SK-N-SH (cell line): ENCODE measurements at regions not wholly inside any gene's neighbourhood (a gene's known extent, or its start where the extent isn't known, plus 50 kb on each side); places are given as distances from the start of the nearest gene placed in this dataset.

Experiments used
- CTCF ChIA-PET: fragments of 300-600, 350-600 bp; formaldehyde crosslinking; extraction: SDS; loops from one replicate; lab custom pipeline; 2021; lab: Yijun Ruan, JAX
- POLR2A ChIA-PET: fragments of 350-600 bp; sonication (Branson Sonifier 250); formaldehyde crosslinking; extraction: SDS; loops from one replicate; lab custom pipeline; 2020; ENCODE audit warnings: antibody characterized with exemption, inconsistent platforms; lab: Yijun Ruan, JAX
- DNase-seq: peaks from one replicate; pipeline ENCODE4 v3.0.0; 2012
- H2AFZ ChIP-seq: fragments of 200-600 bp; sonication (generic); 2 replicates; pipeline ENCODE4 v1.8.1; 2016; ENCODE audit warnings: antibody characterized with exemption, mild to moderate bottlenecking, low read depth
- H3F3A ChIP-seq: fragments of 200-600 bp; sonication (generic); replicated peaks from 2 replicates; pipeline ENCODE3; 2016; ENCODE audit warnings: antibody characterized with exemption, mild to moderate bottlenecking; ENCODE audit not compliant: insufficient read depth
- H3K27ac ChIP-seq, 2 experiments: fragments of 200-500 bp in 1 of 2; fragments of 200-600 bp in 1 of 2; sonication (Bioruptor generic) in 1 of 2; sonication (generic), shearing (Covaris generic) in 1 of 2; 2 replicates each; pipeline versions ENCODE4 v1.5.1 to v1.6.1; 2014 to 2016; ENCODE audit warnings: low read depth in 2 of 2, inconsistent platforms in 1 of 2, low read length in 1 of 2, mild to moderate bottlenecking in 1 of 2, mixed read lengths in 1 of 2
- H3K27me3 ChIP-seq: fragments of 200-600 bp; sonication (generic), shearing (Covaris generic); 2 replicates; pipeline ENCODE4 v1.6.1; 2016; ENCODE audit warnings: mixed run types; ENCODE audit not compliant: insufficient read depth
- H3K36me3 ChIP-seq, 2 experiments: fragments of 200-500 bp in 1 of 2; fragments of 200-600 bp in 1 of 2; sonication (Bioruptor generic) in 1 of 2; sonication (generic) in 1 of 2; replicated peaks in 1 of 2; 2 replicates each; pipeline versions ENCODE3 to v1.5.1; 2014 to 2016; ENCODE audit warnings: low read length in 1 of 2, mild to moderate bottlenecking in 1 of 2; ENCODE audit not compliant: insufficient read depth in 2 of 2, control insufficient read depth in 1 of 2
- H3K4me1 ChIP-seq, 2 experiments: fragments of 200-500 bp in 1 of 2; fragments of 200-600 bp in 1 of 2; sonication (Bioruptor generic) in 1 of 2; sonication (generic), shearing (Covaris generic) in 1 of 2; 2 replicates each; pipeline versions ENCODE4 v1.5.1 to v1.6.1; 2014 to 2016; ENCODE audit warnings: low read depth in 1 of 2, low read length in 1 of 2, mixed run types in 1 of 2; ENCODE audit not compliant: insufficient read depth in 2 of 2, control insufficient read depth in 1 of 2
- H3K4me2 ChIP-seq: fragments of 200-600 bp; sonication (generic), shearing (Covaris generic); 2 replicates; pipeline ENCODE4 v1.6.1; 2017; ENCODE audit warnings: mixed run types
- H3K4me3 ChIP-seq, 2 experiments: fragments of 200-500 bp in 1 of 2; fragments of 200-600 bp in 1 of 2; sonication (Bioruptor generic) in 1 of 2; sonication (generic), shearing (Covaris generic) in 1 of 2; 2 replicates each; pipeline versions ENCODE4 v1.5.1 to v1.8.1; 2014 to 2016; ENCODE audit warnings: low read depth in 2 of 2, inconsistent platforms in 1 of 2, low read length in 1 of 2, mild to moderate bottlenecking in 1 of 2, mixed read lengths in 1 of 2, moderate library complexity in 1 of 2
- H3K79me2 ChIP-seq: fragments of 200-600 bp; sonication (generic); 2 replicates; pipeline ENCODE4 v1.8.1; 2017; ENCODE audit warnings: mild to moderate bottlenecking; ENCODE audit not compliant: insufficient read depth
- H3K9ac ChIP-seq: fragments of 200-600 bp; sonication (generic); 2 replicates; pipeline ENCODE4 v1.6.1; 2017; ENCODE audit warnings: mixed run types
- H3K9me2 ChIP-seq: fragments of 200-600 bp; sonication (generic); 2 replicates; pipeline ENCODE4 v1.6.1; 2017; ENCODE audit warnings: mixed run types
- H3K9me3 ChIP-seq: fragments of 200-600 bp; sonication (generic); 2 replicates; pipeline ENCODE4 v1.6.1; 2017; ENCODE audit warnings: mixed run types, mild to moderate bottlenecking, moderate library complexity
- H4K20me1 ChIP-seq: fragments of 200-600 bp; sonication (generic); 2 replicates; pipeline ENCODE4 v1.6.1; 2017; ENCODE audit warnings: mild to moderate bottlenecking, mixed run types; ENCODE audit not compliant: insufficient read depth
- CHD2 ChIP-seq: fragments of 150-350 bp; IDR thresholded peaks from 2 replicates; pipeline ENCODE4 v1.6.1; 2018; ENCODE audit warnings: low read length; ENCODE audit not compliant: partially characterized antibody
- CTCF ChIP-seq: fragments of 200-600 bp; sonication (generic); IDR thresholded peaks from 2 replicates; pipeline ENCODE4 v1.6.1; 2017; ENCODE audit warnings: antibody characterized with exemption, mild to moderate bottlenecking, moderate library complexity
- EP300 ChIP-seq, 2 experiments: IDR thresholded peaks; 2 replicates each; pipeline versions ENCODE4 v1.4.0 to v1.6.1; 2012; ENCODE audit warnings: borderline replicate concordance in 1 of 2, low read depth in 1 of 2, low read length in 1 of 2
- EZH2phosphoT487 ChIP-seq: fragments of 200-600 bp; sonication (generic); IDR thresholded peaks from 2 replicates; pipeline ENCODE4 v1.6.1; 2017; ENCODE audit warnings: low read depth, mixed run types, mild to moderate bottlenecking, antibody characterized with exemption, moderate library complexity, borderline replicate concordance
- FOSL2 ChIP-seq: IDR thresholded peaks from 2 replicates; pipeline ENCODE4 v1.4.0; 2012; ENCODE audit warnings: low read depth, mild to moderate bottlenecking, moderate library complexity, borderline replicate concordance
- FOXJ3 ChIP-seq: sonication (generic); formaldehyde crosslinking; IDR thresholded peaks from 2 replicates; pipeline ENCODE4 v1.5.1; 2020; ENCODE audit warnings: mild to moderate bottlenecking, missing genetic modification reagents
- GATA2 ChIP-seq: sonication (generic); formaldehyde crosslinking; IDR thresholded peaks from 2 replicates; pipeline ENCODE4 v1.5.0; 2020; ENCODE audit warnings: mild to moderate bottlenecking, missing genetic modification reagents
- JUND ChIP-seq: IDR thresholded peaks from 2 replicates; pipeline ENCODE4 v1.4.0; 2012
- MEF2A ChIP-seq: IDR thresholded peaks from 2 replicates; pipeline ENCODE4 v1.4.0; 2012; ENCODE audit warnings: low read depth, borderline replicate concordance
- MXI1 ChIP-seq: IDR thresholded peaks from 2 replicates; pipeline ENCODE4 v1.6.1; 2012; ENCODE audit warnings: mild to moderate bottlenecking, low read depth, low read length, improper control_type of control experiment
- PBX3 ChIP-seq: IDR thresholded peaks from 2 replicates; pipeline ENCODE4; 2012
- RFX5 ChIP-seq: IDR thresholded peaks from 2 replicates; pipeline ENCODE4 v1.6.1; 2012; ENCODE audit warnings: mild to moderate bottlenecking, improper control_type of control experiment, low read length
- SIN3A ChIP-seq: IDR thresholded peaks from 2 replicates; pipeline ENCODE4 v1.6.1; 2012; ENCODE audit warnings: low read depth, mild to moderate bottlenecking, low read length, moderate library complexity, borderline replicate concordance
- TAF1 ChIP-seq: IDR thresholded peaks from 2 replicates; pipeline ENCODE4 v1.6.1; 2012; ENCODE audit warnings: low read depth, mild to moderate bottlenecking, low read length, moderate library complexity, borderline replicate concordance
- TEAD4 ChIP-seq: IDR thresholded peaks from 2 replicates; pipeline ENCODE4 v1.4.0; 2012; ENCODE audit warnings: mild to moderate bottlenecking, borderline replicate concordance; ENCODE audit not compliant: insufficient read depth
- USF1 ChIP-seq: IDR thresholded peaks from 2 replicates; pipeline ENCODE4 v1.4.0; 2012; ENCODE audit warnings: low read depth, borderline replicate concordance
- USF2 ChIP-seq: fragments of 150-350 bp; IDR thresholded peaks from 2 replicates; pipeline ENCODE4 v1.6.1; 2017; ENCODE audit warnings: antibody characterized with exemption, low read length, low read depth, borderline replicate concordance
- WGBS: methylation state at CpG from one replicate; pipeline ENCODE4 v1.1.6; 2017; ENCODE audit warnings: low lambda C conversion rate; 5-methylcytosine and 5-hydroxymethylcytosine counted together

GRCh38 chrX:42565739-42566138 lies 212.2 kb downstream of the PPP1R2C start:
- H3K36me3 ChIP-seq = no peaks in the 10 kb centered on the region
- H2AFZ ChIP-seq = no peak overlapping the region
- H4K20me1 ChIP-seq = no peaks in the 10 kb centered on the region
- no peak for DNase-seq
- whole genome bisulfite sequencing = 0% methylated on average over 2 of the region's 2 CpGs
- no peak overlapping the region for H3K9ac ChIP-seq
- no peaks in the 10 kb centered on the region for H3F3A ChIP-seq
- H3K79me2 ChIP-seq = no peaks in the 10 kb centered on the region
- H3K4me1 ChIP-seq = no peaks in the 10 kb centered on the region
- no peaks in the 10 kb centered on the region for H3K27me3 ChIP-seq
- ChIA-PET POLR2A (no interaction called here), CTCF (no interaction called here)
- TF ChIP-seq MEF2A (no peak), USF2 (no peak), USF1 (no peak), MXI1 (no peak), RFX5 (no peak), TEAD4 (no peak), CHD2 (no peak), GATA2 (no peak), PBX3 (no peak), EP300 (IDR thresholded peaks at IDR 0.05; ENCODE audit: borderline replicate concordance in 1 of 2, low read depth in 1 of 2, low read length in 1 of 2) (no peak), CTCF (no peak), FOXJ3 (CRISPR knock-in tag) (no peak), FOSL2 (no peak), TAF1 (no peak), EZH2phosphoT487 (no peak), JUND (no peak), SIN3A (no peak)
- H3K9me3 ChIP-seq = no peaks in the 10 kb centered on the region
- no peak overlapping the region for H3K4me3 ChIP-seq
- no peak overlapping the region for H3K4me2 ChIP-seq
- H3K9me2 ChIP-seq = no peaks in the 10 kb centered on the region
- no peak overlapping the region for H3K27ac ChIP-seq
